OCI-LY1 (cell line): ENCODE measurements at regions not wholly inside any gene's neighbourhood (a gene's known extent, or its start where the extent isn't known, plus 50 kb on each side); places are given as distances from the start of the nearest gene placed in this dataset.

Experiments used
- H2AFZ ChIP-seq: fragments of 200-600 bp; sonication (generic), shearing (Covaris generic); 2 replicates; pipeline ENCODE4 v1.6.0; 2014; ENCODE audit warnings: antibody characterized with exemption, mild to moderate bottlenecking, low read length
- H3F3A ChIP-seq: fragments of 200-600 bp; sonication (generic), shearing (Covaris generic); 2 replicates; pipeline ENCODE4 v1.6.0; 2014; ENCODE audit warnings: mild to moderate bottlenecking, antibody characterized with exemption, low read length, moderate library complexity; ENCODE audit not compliant: insufficient read depth
- H3K27ac ChIP-seq: fragments of 200-600 bp; sonication (generic); 2 replicates; pipeline ENCODE4 v1.5.1; 2014; ENCODE audit warnings: low read length, mixed run types, mild to moderate bottlenecking, low read depth; ENCODE audit not compliant: poor library complexity, severe bottlenecking
- H3K27me3 ChIP-seq: fragments of 200-600 bp; sonication (generic); 2 replicates; pipeline ENCODE4 v1.6.0; 2014; ENCODE audit warnings: antibody characterized with exemption, mild to moderate bottlenecking, low read length, moderate library complexity; ENCODE audit not compliant: insufficient read depth
- H3K36me3 ChIP-seq: fragments of 200-600 bp; sonication (generic); 2 replicates; pipeline ENCODE4 v1.6.1; 2014; ENCODE audit warnings: mild to moderate bottlenecking, antibody characterized with exemption, low read length, moderate library complexity, mixed read lengths; ENCODE audit not compliant: insufficient read depth
- H3K4me1 ChIP-seq: fragments of 200-600 bp; sonication (generic); 2 replicates; pipeline ENCODE4 v1.5.1; 2014; ENCODE audit warnings: mild to moderate bottlenecking, low read length, moderate library complexity; ENCODE audit not compliant: insufficient read depth, severe bottlenecking
- H3K4me2 ChIP-seq: fragments of 200-600 bp; sonication (generic), shearing (Covaris generic); 2 replicates; pipeline ENCODE4 v1.6.1; 2014; ENCODE audit warnings: low read length
- H3K4me3 ChIP-seq: fragments of 200-600 bp; sonication (generic); 2 replicates; pipeline ENCODE4 v1.5.1; 2014; ENCODE audit warnings: low read length, low read depth, mild to moderate bottlenecking, mixed read lengths; ENCODE audit not compliant: poor library complexity, severe bottlenecking
- H3K79me2 ChIP-seq: fragments of 200-600 bp; shearing (Covaris generic); 2 replicates; pipeline ENCODE4 v1.6.1; 2016; ENCODE audit warnings: mixed run types, low read length, mixed read lengths; ENCODE audit not compliant: insufficient read depth
- H3K9ac ChIP-seq: fragments of 200-600 bp; sonication (generic), shearing (Covaris generic); 2 replicates; pipeline ENCODE4 v1.6.1; 2014; ENCODE audit warnings: mild to moderate bottlenecking, low read length, mixed read lengths
- H3K9me2 ChIP-seq: fragments of 200-600 bp; sonication (generic), shearing (Covaris generic); 2 replicates; pipeline ENCODE4 v1.6.1; 2014; ENCODE audit warnings: low read depth, mild to moderate bottlenecking, low read length, mixed read lengths
- H3K9me3 ChIP-seq: fragments of 200-600 bp; shearing (Covaris generic); 2 replicates; pipeline ENCODE4 v1.6.1; 2014; ENCODE audit warnings: low read length, mixed read lengths
- H4K20me1 ChIP-seq: fragments of 200-600 bp; sonication (generic), shearing (Covaris generic); 2 replicates; pipeline ENCODE4 v1.6.0; 2016; ENCODE audit warnings: mild to moderate bottlenecking, low read length; ENCODE audit not compliant: insufficient read depth
- CTCF ChIP-seq: fragments of 200-600 bp; sonication (generic), shearing (Covaris generic); IDR thresholded peaks from 2 replicates; pipeline ENCODE4 v1.5.1; 2017; ENCODE audit warnings: mild to moderate bottlenecking, antibody characterized with exemption, low read length, moderate library complexity, mixed read lengths
- EZH2 ChIP-seq: fragments of 200-600 bp; sonication (generic), shearing (Covaris generic); IDR thresholded peaks from 2 replicates; pipeline ENCODE4 v1.8.0; 2017; ENCODE audit warnings: borderline replicate concordance, mixed run types, mild to moderate bottlenecking, antibody characterized with exemption, low read length, moderate library complexity, mixed read lengths

- H2AFZ ChIP-seq = no peak overlapping the region
- no peaks in the 10 kb centered on the region for H3K36me3 ChIP-seq
- no peak overlapping the region for H3K9ac ChIP-seq
- no peaks in the 10 kb centered on the region for H3K4me1 ChIP-seq
- H3K27ac ChIP-seq = no peak overlapping the region
- no peak overlapping the region for H3K4me3 ChIP-seq
- H3K27me3 ChIP-seq = no peaks in the 10 kb centered on the region
- H3K79me2 ChIP-seq = no peaks in the 10 kb centered on the region
- no peak for TF ChIP-seq CTCF
- no peak for TF ChIP-seq EZH2
- peaks cover 8% of the 10 kb centered on the region; the same call in 1 of the 2 replicates for H3K9me3 ChIP-seq
- no peaks in the 10 kb centered on the region for H3K9me2 ChIP-seq
- no peaks in the 10 kb centered on the region for H4K20me1 ChIP-seq
- no peaks in the 10 kb centered on the region for H3F3A ChIP-seq
- no peak overlapping the region for H3K4me2 ChIP-seq
Observed at GRCh38 chr16:17603626-17604025, 132.9 kb upstream of the XYLT1 start.

DNA sequence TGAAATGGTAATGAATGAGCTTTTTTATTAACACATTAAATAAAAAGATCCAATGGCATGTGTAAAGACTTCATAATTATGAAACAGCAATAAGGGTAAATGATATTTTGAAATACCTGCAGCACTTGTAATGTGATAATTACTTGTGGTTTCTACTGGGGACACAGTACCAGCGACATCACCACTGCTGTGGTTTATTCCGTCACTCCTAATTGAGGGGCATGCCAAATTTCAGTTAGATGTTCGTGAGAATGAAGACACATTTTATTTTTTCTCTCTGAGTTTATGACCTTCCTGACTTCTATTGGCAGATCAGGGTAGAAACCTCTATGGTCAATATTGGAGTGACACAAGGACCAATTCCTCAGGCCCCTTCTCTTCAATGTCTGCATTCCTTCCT is 131.9 kb upstream of the XYLT1 start:
- Histone ChIP-seq H3K27ac (no peak overlapping the region), H3K36me3 (no peaks in the 10 kb centered on the region), H4K20me1 (no peaks in the 10 kb centered on the region), H3K9me2 (no peaks in the 10 kb centered on the region), H3K27me3 (no peaks in the 10 kb centered on the region), H2AFZ (no peak overlapping the region), H3F3A (no peaks in the 10 kb centered on the region), H3K4me3 (no peak overlapping the region), H3K4me1 (no peaks in the 10 kb centered on the region), H3K9ac (no peak overlapping the region), H3K9me3 (peaks cover 15% of the 10 kb centered on the region; the same call in 1 of the 2 replicates), H3K4me2 (no peak overlapping the region), H3K79me2 (no peaks in the 10 kb centered on the region)
- TF ChIP-seq CTCF (no peak), EZH2 (no peak)

DNA sequence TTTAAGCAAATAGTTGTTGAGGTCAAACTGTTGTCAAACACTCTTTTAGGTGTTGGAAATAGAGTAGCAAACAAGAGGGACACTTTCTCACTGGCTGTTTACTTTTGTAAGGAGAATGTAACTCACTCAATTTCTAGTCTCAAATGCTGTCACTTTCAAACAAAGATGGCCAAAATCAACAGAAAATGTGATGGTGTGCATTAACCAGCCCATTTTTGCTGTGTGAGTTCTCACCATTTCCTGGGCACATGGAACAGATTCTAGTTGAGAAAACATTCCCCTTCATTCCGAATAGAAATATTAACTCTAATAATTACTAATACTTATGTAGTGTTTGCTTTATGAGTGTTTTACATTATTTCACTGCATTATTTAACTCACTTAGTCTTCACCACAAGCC is 128.2 kb upstream of the XYLT1 start:
- Histone ChIP-seq H4K20me1 (no peaks in the 10 kb centered on the region), H3K4me1 (no peaks in the 10 kb centered on the region), H3K79me2 (no peaks in the 10 kb centered on the region), H2AFZ (no peak overlapping the region), H3K27me3 (no peaks in the 10 kb centered on the region), H3K4me3 (no peak overlapping the region), H3K27ac (no peak overlapping the region), H3K4me2 (no peak overlapping the region), H3K9me3 (peaks cover 15% of the 10 kb centered on the region; the same call in 1 of the 2 replicates), H3F3A (no peaks in the 10 kb centered on the region), H3K36me3 (no peaks in the 10 kb centered on the region), H3K9ac (no peak overlapping the region), H3K9me2 (no peaks in the 10 kb centered on the region)
- TF ChIP-seq CTCF = no peak
- no peak for TF ChIP-seq EZH2
